GM18505 (cell line): ENCODE measurements at regions not wholly inside any gene's neighbourhood (a gene's known extent, or its start where the extent isn't known, plus 50 kb on each side); places are given as distances from the start of the nearest gene placed in this dataset.
"Not testable (repeated sequence)": the region's sequence is repeated elsewhere in the genome, so short reads cannot be mapped to it uniquely, and the experiment has no call there.

ENCODE experiments used
- ATAC-seq: cut with Tn5 transposase; IDR thresholded peaks from one replicate; pipeline ENCODE4 v1.9.1; 2021; ENCODE audit not compliant: unreplicated experiment
- POLR2A ChIP-seq: IDR thresholded peaks from 4 replicates; pipeline ENCODE4 v1.6.1; 2011; ENCODE audit warnings: borderline replicate concordance; ENCODE audit not compliant: insufficient read depth, insufficient read length; ENCODE audit errors: extremely low read depth

DNA sequence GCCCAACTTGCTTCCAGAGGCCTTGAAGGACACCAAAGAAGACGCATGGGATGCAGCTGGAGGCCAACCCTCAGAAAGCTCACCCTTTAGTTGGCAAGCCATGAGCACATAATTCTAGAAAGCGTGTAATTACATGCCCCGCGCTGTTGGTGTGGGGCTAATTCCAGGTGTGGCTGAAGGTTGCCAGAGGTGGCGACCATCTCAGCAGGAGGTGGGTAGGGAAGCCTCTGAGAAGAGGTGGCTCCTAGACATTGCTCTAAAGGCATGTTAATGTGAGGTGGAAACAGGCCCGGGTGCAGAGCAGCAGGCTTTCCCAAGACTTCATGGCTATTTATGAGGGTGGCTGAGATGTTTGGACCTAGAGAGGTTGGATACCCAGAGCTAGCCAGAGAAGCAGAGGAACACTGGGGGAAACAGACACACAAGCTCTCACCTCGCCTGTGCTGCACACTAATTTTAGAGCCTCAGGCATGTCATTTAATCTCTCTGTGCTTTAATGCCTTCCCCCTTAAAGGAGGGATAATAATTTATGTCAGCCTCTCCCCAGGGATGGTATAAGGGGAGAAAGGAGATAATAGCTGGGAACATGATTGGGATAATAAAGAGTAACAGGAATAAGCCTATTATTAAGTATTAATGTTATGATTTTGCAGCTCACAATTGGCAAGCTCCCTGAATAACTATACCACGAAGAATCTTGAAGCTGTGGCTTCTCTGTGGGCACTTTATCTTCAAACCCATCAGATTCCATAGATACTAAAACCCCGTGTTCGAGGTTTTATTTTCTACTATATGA is 60.0 kb upstream of the HELT start:
- no peak for TF ChIP-seq POLR2A
- no peak for ATAC-seq

DNA sequence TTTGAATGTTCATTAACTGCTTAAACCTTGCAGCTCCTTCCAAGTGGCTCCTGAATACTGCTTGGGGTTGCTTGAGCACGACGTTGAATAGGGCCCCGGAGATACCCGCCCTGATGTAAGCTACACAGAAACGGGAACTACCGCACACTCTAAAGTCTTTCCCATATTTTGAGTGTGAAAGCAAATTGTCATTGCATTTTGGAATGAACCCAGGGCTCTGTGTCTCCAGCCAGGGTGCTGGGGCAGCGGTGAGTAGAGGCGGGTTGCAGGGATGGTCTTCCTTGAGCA is 59.4 kb upstream of the HELT start:
- TF ChIP-seq POLR2A = no peak
- ATAC-seq = no peak

DNA sequence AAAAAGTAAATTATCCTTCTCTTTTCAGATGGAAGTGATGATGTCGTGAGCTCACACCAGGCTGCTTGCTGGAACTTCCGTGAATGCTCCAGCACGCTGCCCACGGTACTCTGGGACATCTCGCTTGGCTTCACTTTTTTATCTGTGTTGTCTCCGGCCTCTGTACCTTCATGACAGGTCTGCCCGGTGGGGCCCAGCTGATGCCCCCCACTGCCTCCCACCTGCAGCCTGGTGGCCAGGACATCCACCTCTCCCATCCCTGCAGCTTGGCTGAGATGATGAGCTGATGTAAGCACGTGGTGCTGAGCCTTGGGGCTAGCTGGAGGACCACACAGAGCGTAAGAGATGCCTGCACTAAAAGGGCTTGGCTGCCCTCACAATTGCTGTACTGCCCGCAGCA is 59.0 kb upstream of the HELT start:
- no peak for ATAC-seq
- TF ChIP-seq POLR2A = no peak

DNA sequence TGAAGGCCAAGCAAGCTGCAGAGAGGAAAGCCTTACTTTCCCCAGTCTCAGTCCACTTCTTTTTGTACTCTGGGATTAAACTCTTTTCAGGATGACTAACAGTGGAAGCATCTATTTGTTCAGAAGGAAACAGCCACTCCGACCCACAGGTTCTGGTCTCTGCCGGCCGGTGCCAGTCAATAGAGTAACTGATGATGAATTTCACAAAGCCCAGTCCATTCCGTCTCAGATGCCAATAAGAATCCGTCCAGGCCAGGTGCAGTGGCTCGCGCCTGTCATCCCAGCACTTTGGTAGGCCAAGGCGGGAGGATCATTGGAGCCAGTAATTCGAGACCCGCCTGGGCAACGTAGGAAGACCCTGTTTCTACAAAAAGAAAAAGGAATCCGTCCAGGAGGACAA is 58.5 kb upstream of the HELT start:
- no peak for ATAC-seq
- TF ChIP-seq POLR2A = no peak

DNA sequence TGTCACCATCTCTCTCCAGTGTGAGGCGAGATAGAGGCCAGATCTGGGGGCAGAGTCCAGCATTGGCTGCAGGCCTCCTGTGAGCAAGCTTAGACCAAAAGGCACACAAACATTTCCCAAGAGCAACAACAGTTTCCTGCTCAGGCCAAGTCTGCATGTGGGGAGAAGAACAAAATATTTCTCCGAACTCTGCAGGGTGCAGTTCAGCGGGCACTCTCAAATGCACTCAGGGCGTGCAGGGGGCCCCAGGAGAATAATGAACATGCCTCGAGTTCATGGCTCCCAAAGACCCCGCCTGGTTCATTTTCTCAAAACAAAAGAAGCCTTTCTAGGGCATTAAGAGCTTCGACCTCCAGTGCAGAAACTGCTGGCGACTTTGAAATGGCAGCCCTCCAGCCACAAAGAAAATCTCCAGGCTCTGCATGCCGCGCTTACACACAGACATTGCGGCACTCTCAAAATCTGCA is 57.8 kb upstream of the HELT start:
- no peak for ATAC-seq

DNA sequence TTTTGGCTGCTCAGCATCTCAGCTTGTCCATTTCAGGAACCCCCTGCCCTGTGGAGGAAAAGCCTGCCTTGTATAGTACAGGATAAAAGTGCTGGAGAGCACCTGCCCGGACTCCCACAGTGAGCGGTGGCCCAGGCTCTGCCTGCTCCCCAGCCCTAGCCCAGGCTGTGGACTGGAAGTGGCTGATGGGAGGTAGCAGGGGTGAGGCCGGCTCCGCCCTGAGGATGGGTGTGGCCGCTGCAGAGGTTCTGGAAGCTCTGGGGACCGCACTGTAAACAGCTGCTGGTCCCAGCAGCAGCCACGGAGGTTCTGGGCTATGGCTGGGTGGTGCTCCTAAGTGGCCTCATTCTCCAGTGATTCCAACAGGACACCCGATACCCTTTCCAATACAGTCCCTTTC is 56.6 kb upstream of the HELT start:
- no peak for ATAC-seq
- TF ChIP-seq POLR2A = no peak

More for the DNA sequence above, 57.8 kb upstream of the HELT start:
- TF ChIP-seq POLR2A = no peak

DNA sequence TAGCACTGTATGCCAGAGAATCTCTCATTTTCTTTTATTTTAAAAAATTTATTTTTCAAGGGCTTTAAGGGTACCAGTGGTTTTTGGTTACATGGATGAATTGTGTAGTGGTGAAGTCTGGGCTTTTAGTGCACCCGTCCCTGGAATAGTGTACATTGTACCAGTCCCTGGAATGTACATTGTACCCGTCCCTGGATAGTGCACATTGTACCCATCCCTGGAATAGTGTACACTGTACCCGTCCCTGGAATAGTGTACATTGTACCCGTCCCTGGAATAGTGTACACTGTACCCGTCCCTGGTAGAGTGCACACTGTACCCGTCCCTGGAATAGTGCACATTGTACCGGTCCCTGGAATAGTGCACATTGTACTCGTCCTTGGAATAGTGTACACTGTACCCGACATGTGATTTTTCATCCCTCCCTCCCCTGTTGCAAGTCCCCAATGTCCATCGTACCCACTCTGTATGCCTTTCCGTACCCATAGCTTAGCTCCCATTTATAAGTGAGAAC is 56.1 kb upstream of the HELT start:
- no peak for ATAC-seq
- TF ChIP-seq POLR2A = no peak

DNA sequence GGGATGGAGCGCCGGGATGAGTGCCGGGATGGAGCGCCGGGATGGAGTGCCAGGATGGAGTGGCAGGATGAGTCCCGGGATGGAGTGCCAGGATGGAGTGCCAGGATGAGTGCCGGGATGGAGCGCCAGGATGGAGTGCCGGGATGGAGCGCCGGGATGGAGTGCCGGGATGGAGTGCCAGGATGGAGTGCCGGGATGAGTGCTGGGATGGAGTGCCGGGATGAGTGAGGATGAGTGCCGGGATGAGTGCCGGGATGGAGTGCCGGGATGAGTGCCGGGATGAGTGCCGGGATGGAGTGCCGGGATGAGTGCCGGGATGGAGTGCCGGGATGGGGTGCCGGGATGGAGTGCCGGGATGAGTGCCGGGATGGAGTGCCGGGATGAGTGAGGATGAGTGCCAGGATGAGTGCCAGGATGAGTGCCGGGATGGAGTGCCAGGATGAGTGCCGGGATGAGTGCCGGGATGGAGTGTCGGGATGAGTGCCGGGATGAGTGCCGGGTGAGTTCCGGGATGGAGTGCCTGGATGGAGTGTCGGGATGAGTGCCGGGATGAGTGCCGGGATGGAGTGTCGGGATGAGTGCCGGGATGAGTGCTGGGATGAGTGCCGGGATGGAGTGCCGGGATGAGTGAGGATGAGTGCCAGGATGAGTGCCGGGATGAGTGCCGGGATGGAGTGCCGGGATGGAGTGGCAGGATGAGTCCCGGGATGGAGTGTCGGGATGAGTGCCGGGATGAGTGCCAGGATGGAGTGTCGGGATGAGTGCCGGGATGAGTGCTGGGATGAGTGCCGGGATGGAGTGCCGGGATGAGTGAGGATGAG is 52.9 kb upstream of the HELT start:
- not testable (repeated sequence) for ATAC-seq

DNA sequence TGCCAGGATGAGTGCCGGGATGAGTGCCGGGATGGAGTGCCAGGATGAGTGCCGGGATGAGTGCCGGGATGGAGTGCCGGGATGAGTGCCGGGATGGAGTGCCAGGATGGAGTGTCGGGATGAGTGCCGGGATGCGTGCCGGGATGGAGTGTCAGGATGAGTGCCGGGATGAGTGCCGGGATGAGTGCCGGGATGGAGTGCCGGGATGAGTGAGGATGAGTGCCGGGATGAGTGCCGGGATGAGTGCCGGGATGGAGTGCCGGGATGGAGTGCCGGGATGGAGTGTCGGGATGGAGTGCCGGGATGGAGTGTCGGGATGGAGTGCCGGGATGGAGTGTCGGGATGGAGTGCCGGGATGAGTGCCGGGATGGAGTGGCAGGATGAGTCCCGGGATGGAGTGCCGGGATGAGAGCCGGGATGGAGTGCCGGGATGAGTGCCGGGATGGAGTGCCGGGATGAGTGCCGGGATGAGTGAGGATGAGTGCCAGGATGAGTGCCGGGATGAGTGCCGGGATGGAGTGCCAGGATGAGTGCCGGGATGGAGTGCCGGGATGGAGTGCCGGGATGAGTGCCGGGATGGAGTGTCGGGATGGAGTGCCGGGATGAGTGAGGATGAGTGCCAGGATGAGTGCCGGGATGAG is 52.1 kb upstream of the HELT start:
- not testable (repeated sequence) for ATAC-seq

DNA sequence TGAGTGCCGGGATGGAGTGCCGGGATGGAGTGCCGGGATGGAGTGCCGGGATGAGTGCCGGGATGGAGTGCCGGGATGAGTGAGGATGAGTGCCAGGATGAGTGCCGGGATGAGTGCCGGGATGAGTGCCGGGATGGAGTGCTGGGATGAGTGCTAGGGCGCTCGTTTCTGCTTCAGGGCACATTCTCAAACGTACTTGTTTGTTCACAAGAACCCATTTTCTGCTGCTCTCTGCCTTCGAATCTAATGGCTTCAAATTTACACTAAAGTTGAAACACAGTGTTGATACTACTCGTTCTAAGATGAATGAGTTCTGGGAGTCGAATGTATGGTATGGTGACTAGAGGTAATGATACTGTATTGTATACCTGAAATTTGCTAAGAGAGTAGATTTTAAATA is 50.6 kb upstream of the HELT start:
- ATAC-seq = not testable (repeated sequence)

DNA sequence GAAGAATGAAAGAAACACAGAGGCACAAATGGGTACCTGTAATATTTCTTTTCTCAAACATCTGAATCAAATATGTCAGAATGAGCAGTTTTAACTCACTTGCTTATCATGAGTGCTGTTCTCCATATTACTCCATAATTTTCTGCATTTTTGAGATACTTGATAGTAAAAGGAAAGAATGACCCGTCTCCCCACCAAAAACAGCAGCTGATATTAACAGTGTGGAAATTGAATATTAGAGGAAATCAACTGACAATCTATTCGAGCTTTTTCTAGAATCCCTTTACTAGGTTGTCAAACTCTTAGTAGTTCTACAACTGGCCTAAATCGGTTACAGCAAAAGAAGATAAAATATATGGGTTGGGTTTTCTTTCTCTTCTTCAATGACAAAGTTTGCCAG is 49.9 kb upstream of the HELT start:
- no peak for ATAC-seq
- TF ChIP-seq POLR2A = no peak
